ENCODE measurements at regions not wholly inside any gene's neighbourhood (a gene's known extent, or its start where the extent isn't known, plus 50 kb on each side); places are given as distances from the start of the nearest gene placed in this dataset.

- intact Hi-C loops (cut with micrococcal nuclease; ENCODE audit: unreplicated experiment): no loop called here
Measured at GRCh38 chr13:81636120-81636519, 1295.2 kb upstream of the SPRY2 start.

GRCh38 chr13:81615031-81615430 is 1274.1 kb upstream of the SPRY2 start:
- POLR2A ChIA-PET: no interaction called here
- no peaks in the 10 kb centered on the region for H3K4me1 ChIP-seq (ENCODE audit: insufficient read depth, low read length, poor library complexity, severe bottlenecking)
- no peak overlapping the region for H2AFZ ChIP-seq (ENCODE audit: low read length)
- H3K36me3 ChIP-seq (ENCODE audit: insufficient read depth, low read length): no peaks in the 10 kb centered on the region
- TF ChIP-seq CTCF (conservative IDR thresholded peaks at IDR 0.05; ENCODE audit: low read length) (no peak), EZH2phosphoT487 (IDR thresholded peaks at IDR 0.05; ENCODE audit: borderline replicate concordance, low read depth, low read length) (no peak)
- intact Hi-C loops (cut with micrococcal nuclease; ENCODE audit: unreplicated experiment): no loop called here
- no peak for DNase-seq (ENCODE audit: low spot score)
- H4K20me1 ChIP-seq (ENCODE audit: insufficient read depth, low read length): no peaks in the 10 kb centered on the region
- no peak overlapping the region for H3K27ac ChIP-seq (ENCODE audit: low read depth, low read length, poor library complexity, severe bottlenecking)
- H3K9me3 ChIP-seq (ENCODE audit: low read length): no peaks in the 10 kb centered on the region
- CTCF ChIA-PET (ENCODE audit: unreplicated experiment): no interaction called here
- no peaks in the 10 kb centered on the region for H3K79me2 ChIP-seq (ENCODE audit: insufficient read depth, low read depth, low read length)
- no peak overlapping the region for H3K4me2 ChIP-seq (ENCODE audit: low read length)
- no peaks in the 10 kb centered on the region for H3K9me2 ChIP-seq (ENCODE audit: insufficient read depth, low read length)
- no TSS peak for BruUV-seq (replicated peaks)
- H3K4me3 ChIP-seq (ENCODE audit: low read depth, low read length, poor library complexity, severe bottlenecking): no peak overlapping the region

More at GRCh38 chr13:81636120-81636519, 1295.2 kb upstream of the SPRY2 start:
- Histone ChIP-seq H3K9me2 (ENCODE audit: insufficient read depth, low read length) (no peaks in the 10 kb centered on the region), H3K79me2 (ENCODE audit: insufficient read depth, low read depth, low read length) (no peaks in the 10 kb centered on the region), H2AFZ (ENCODE audit: low read length) (no peak overlapping the region), H3K4me3 (ENCODE audit: low read depth, low read length, poor library complexity, severe bottlenecking) (no peak overlapping the region), H4K20me1 (ENCODE audit: insufficient read depth, low read length) (no peaks in the 10 kb centered on the region), H3K4me2 (ENCODE audit: low read length) (no peak overlapping the region), H3K27ac (ENCODE audit: low read depth, low read length, poor library complexity, severe bottlenecking) (no peak overlapping the region), H3K9me3 (ENCODE audit: low read length) (no peaks in the 10 kb centered on the region), H3K4me1 (ENCODE audit: insufficient read depth, low read length, poor library complexity, severe bottlenecking) (no peaks in the 10 kb centered on the region), H3K36me3 (ENCODE audit: insufficient read depth, low read length) (no peaks in the 10 kb centered on the region)
- no TSS peak for BruUV-seq (replicated peaks)
- no peak for DNase-seq (ENCODE audit: low spot score)
- no peak for TF ChIP-seq CTCF (conservative IDR thresholded peaks at IDR 0.05; ENCODE audit: low read length)
- no peak for TF ChIP-seq EZH2phosphoT487 (IDR thresholded peaks at IDR 0.05; ENCODE audit: borderline replicate concordance, low read depth, low read length)
- POLR2A ChIA-PET: no interaction called here
- CTCF ChIA-PET (ENCODE audit: unreplicated experiment): no interaction called here

GRCh38 chr13:81610644-81611043 is 1269.7 kb upstream of the SPRY2 start:
- H3K9me3 ChIP-seq (ENCODE audit: low read length): no peaks in the 10 kb centered on the region
- POLR2A ChIA-PET: no interaction called here
- no peak for TF ChIP-seq EZH2phosphoT487 (IDR thresholded peaks at IDR 0.05; ENCODE audit: borderline replicate concordance, low read depth, low read length)
- no peak for TF ChIP-seq CTCF (conservative IDR thresholded peaks at IDR 0.05; ENCODE audit: low read length)

More at GRCh38 chr13:81610644-81611043, 1269.7 kb upstream of the SPRY2 start:
- H3K36me3 ChIP-seq (ENCODE audit: insufficient read depth, low read length): no peaks in the 10 kb centered on the region
- intact Hi-C loops (cut with micrococcal nuclease; ENCODE audit: unreplicated experiment): no loop called here
- no peak overlapping the region for H3K4me2 ChIP-seq (ENCODE audit: low read length)
- no peak overlapping the region for H2AFZ ChIP-seq (ENCODE audit: low read length)
- CTCF ChIA-PET (ENCODE audit: unreplicated experiment): no interaction called here
- BruUV-seq (replicated peaks): no TSS peak
- H3K27ac ChIP-seq (ENCODE audit: low read depth, low read length, poor library complexity, severe bottlenecking): no peak overlapping the region
- H3K4me1 ChIP-seq (ENCODE audit: insufficient read depth, low read length, poor library complexity, severe bottlenecking): no peaks in the 10 kb centered on the region
- no peak overlapping the region for H3K4me3 ChIP-seq (ENCODE audit: low read depth, low read length, poor library complexity, severe bottlenecking)
- H3K9me2 ChIP-seq (ENCODE audit: insufficient read depth, low read length): no peaks in the 10 kb centered on the region
- no peaks in the 10 kb centered on the region for H3K79me2 ChIP-seq (ENCODE audit: insufficient read depth, low read depth, low read length)
- H4K20me1 ChIP-seq (ENCODE audit: insufficient read depth, low read length): no peaks in the 10 kb centered on the region
- no peak for DNase-seq (ENCODE audit: low spot score)
